ENCODE measurements at regions not wholly inside any gene's neighbourhood (a gene's known extent, or its start where the extent isn't known, plus 50 kb on each side); places are given as distances from the start of the nearest gene placed in this dataset.
"Not testable (repeated sequence)": the region's sequence is repeated elsewhere in the genome, so short reads cannot be mapped to it uniquely, and the experiment has no call there.

DNA sequence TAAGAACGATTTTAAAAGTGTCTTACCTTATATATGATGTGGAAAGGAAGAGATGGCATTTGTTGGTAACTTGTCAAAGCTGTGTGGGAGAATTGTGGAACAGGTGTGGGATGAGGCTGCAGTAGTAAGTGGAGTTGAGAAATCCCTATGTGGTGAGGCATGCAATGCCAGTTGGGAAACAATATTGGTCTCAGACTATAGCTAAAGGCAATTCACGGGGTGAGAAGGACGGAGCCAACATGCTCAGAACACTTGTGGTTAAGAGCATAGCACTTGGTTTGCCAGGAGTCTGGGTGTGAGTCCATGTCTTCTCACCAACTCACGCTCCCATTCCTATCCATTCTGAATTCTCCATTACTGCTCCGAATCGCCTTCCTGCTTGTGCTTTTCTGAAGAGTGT is 615.6 kb upstream of the ADAMTS9 start:
- DNase-seq (ENCODE audit: low read depth in 2 of 2) = no peak

GRCh38 chr3:65291448-65292125 is 603.8 kb upstream of the ADAMTS9 start:
- DNase-seq (ENCODE audit: low read depth in 2 of 2) = no peak

- no peak for DNase-seq (ENCODE audit: low read depth in 2 of 2)
These were observed 601.0 kb upstream of the ADAMTS9 start for GRCh38 chr3:65288776-65289175.

DNA sequence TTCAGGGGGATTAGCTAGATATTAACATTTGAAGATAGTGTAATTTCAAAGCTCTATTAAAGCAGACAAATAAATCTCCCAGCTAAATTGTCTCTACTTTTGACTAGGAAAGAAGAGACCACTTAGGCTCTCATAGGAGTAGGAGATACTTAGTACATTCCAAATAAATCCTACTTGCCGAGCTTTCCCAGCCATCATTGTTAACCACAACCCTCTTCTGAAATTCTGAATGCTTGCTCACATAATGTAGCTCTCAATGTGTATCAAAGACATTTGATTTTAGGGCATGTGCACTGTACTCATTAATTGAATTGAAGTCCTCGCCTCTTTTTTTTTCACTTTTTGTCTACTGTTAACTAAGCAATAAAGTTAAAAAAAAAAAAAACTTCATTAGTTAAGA is 598.2 kb upstream of the ADAMTS9 start:
- DNase-seq (ENCODE audit: low read depth in 2 of 2) = no peak

GRCh38 chr3:65284961-65285360 is 597.2 kb upstream of the ADAMTS9 start:
- no peak for DNase-seq (ENCODE audit: low read depth in 2 of 2)

DNA sequence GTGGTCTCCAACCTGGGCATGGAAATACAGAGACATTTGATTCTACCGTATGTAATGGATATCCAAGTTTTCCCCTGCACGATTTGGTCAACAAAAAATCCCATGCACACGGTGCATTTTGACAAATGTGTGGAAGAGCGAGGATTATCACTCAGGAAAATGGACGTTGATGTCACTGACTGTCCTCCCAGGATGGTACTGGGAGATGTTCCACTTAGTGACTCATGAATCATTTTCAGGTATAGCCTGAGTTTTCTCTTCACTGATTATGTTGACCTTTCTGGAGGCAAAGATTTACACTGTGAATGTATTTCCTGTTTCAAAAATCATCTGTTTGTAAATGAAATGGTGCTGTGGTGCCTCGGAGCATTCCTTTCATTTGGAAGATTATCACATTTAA is 596.7 kb upstream of the ADAMTS9 start:
- no peak for DNase-seq (ENCODE audit: low read depth in 2 of 2)

DNA sequence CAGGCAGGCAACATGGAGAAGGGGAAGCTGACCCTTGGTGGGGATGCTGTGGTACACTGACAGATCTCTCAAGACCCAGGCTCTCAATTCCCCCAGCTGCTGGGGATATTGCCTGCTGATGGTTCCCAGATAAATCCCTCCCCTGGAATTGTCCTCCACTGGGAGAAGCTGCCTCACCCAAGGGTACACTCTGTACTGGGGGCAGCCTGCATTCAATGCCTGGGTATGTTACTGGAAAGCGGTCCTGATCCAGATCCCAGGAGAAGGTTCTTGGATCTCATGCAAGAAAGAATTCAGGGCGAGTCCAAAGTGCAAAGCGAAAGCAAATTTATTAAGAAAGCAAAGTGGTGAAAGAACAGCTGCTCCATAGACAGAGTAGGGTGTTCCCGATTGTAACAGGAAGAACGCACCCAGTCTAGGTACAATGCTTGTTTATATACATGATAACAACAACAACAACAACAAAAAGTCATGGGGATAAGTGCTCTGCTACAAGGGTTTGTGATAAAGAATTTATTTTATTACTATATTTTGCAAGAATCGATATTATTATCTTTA is 591.5 kb upstream of the ADAMTS9 start:
- DNase-seq (ENCODE audit: low read depth in 2 of 2) = no peak

- DNase-seq (ENCODE audit: low read depth in 2 of 2) = no peak
These were observed 590.0 kb upstream of the ADAMTS9 start for GRCh38 chr3:65277798-65278197.

- DNase-seq (ENCODE audit: low read depth in 2 of 2) = no peak
These were observed 588.8 kb upstream of the ADAMTS9 start for GRCh38 chr3:65276551-65276950.

DNA sequence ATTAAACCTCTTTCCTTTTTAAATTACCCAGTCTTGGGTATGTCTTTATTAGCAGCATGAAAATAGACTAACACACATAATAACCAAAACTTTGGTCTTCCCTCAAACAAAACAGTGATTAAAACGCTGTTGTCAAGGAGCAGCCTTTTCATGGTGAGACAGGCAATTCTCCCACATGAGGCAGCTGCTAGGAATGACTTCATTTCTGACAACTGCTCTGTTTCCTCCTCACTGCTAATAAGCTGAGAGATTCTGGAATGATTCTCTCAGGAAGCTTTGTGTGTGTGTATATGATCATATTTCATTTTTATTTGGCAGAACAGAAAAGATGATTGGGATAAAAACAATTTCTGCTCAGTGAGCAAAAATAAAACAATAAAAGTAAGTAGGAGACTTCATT is 580.6 kb upstream of the ADAMTS9 start:
- DNase-seq (ENCODE audit: low read depth in 2 of 2) = no peak

DNA sequence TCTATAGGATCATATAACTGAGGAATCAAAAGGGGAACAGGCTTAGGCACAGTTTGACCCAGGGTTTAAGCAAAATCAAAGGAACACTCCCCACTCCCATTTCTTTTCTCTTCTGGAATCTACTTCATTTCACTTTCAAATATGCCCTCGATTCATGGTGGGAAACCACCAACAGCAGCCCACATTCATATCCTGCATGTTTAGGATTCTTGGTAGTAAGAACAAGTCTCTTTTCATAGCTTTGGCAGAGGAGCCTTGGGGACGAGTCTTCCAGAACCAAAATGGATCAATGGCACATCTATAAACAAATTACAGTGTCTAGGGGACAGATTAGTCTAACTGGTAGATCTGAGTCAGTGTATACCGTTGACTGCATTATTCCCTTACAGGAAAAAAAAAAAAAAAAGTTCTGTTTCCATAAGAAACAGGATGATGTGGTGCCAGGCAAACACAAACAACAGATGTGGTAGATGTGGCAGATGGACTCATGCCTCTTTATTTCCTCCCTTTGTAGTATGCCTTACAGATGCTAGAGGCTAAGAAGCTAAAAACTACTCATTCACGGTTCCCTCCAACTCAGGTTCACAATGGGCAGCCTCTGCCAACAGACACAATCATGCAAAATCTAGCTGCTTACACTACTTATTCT is 578.3 kb upstream of the ADAMTS9 start:
- DNase-seq (ENCODE audit: low read depth in 2 of 2) = no peak

DNA sequence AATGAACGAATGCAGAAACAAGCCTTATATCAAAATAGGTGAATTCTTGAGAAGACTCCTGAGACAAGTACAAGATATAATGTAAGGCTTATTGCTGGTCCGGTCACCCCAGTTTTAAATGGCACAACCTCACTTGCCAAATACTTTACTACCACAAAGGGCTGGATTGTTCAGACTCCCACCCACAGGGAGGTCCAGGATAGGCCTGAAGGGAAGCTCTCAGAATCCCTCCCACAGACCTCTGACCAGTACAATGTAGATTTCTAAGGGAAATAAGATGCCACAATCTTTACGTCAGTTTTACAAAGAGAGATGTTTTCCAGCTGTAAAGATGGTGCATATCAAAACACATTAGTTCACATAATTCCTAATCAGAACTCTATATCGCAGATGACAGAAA is 577.7 kb upstream of the ADAMTS9 start:
- no peak for DNase-seq (ENCODE audit: low read depth in 2 of 2)

DNA sequence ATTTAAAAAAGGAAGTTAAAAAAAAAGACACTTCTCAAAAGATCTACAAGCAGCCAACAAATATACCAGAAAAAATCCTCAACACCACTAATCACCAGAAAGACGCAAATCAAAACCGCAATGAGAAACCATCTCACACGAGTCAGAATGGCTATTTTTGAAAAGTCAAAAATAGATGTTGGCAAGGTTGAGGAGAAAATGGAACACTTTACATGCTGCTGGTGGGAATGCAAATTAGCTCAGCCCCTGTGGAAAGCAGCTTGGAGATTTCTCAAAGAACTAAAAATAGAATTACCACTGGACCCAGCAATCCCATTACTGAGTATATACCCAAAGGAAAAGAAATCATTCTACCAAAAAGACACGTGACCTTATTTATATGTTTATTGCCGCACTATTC is 574.7 kb upstream of the ADAMTS9 start:
- no peak for DNase-seq (ENCODE audit: low read depth in 2 of 2)

- DNase-seq (ENCODE audit: low read depth in 2 of 2) = no peak
These were observed 572.1 kb upstream of the ADAMTS9 start for GRCh38 chr3:65259946-65260345.

DNA sequence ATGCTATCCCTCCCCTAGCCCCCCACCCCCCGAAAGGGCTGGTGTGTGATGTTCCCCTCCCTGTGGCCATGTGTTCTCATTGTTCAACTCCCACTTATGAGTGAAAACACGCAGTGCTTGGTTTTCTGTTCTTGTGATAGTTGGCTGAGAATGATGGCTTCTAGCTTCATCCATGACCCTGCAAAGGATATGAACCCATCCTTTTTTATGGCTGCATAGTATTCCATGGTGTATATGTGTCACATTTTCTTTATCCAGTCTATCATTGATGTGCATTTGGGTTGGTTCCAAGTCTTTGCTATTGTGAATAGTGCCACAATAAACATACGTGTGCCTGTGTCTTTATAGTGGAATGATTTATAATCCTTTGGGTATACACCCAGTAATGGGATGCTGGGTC is 565.1 kb upstream of the ADAMTS9 start:
- DNase-seq (ENCODE audit: low read depth in 2 of 2) = not testable (repeated sequence)

DNA sequence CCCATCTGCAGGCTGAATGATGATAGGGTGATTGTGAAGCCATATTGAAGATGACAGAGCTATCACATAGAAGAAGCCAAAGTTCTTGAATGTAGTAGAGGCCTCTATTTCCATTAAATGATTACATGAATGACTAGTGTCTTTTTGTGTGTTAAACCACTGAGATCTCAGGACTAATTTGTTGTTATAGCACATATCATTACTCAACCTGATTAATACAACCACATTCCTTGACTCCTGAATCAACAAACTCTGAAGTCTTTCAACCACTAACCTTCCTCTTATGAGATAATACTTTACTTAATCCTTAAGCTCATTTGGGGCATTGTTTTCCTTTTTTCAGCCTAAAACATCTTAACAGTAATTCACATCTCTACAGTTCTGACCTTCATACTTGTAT is 564.5 kb upstream of the ADAMTS9 start:
- DNase-seq (ENCODE audit: low read depth in 2 of 2) = no peak

DNA sequence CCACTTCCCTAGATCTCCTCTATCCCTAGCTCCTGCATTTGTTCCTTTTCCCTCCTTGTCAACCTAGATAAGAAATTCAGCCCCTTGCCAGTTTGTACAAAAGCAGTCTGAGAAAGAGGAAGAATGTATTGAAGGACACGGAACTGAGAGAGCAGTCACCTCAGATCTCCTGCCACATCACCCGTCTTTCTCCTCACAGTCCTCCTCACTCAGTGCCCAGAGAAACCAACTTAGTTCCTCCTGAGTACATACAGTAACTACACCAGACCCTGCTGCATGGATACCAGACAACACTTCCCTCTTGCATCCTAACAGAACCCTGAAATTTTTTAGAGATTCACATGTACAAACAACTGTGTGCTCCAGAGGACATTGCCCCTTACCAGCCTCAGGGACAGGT is 563.6 kb upstream of the ADAMTS9 start:
- DNase-seq (ENCODE audit: low read depth in 2 of 2) = no peak

- no peak for DNase-seq (ENCODE audit: low read depth in 2 of 2)
These were observed 558.8 kb upstream of the ADAMTS9 start for GRCh38 chr3:65246561-65246960.

DNA sequence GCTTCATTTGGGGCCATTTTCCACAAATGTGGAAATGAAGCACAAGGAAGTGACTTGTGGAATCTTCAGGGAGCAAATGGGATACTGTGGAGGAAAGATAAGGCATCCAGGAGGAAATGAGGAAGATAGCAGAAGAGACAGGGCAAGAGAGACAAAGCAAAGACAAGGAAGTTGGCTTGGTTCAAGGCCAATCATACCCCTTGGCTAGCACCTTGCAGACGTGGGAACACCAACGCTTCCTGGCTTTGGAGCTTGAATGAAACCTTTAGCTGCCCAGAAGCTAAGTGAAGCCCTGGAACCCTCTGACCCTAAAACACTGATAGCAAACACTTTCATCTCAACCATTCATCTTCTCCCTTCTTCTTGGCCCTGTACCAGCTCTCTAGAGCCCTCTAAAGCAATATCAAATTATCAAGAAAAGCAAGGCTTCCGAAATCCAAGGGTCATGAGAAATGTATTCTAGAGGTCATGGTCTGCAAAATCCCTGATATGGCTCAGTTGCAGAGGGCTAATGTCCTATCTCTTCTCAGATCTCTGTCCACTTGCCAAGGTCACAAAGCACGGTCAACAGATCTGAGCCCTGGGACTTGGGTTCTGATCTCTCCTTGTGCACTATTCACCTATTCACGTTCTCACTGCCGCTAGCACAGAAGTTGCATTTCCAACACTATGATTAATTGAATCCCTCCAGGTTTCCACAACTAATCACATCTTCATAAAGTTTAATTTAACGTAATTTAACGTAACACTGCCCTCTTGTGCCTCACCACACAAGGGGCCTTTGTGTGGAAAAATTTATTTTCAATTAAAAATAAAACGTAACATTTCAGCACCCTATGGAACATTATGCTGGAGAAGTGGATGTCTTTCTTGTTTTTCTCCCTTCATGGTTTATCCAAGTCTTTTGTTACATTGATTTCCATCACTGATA is 557.6 kb upstream of the ADAMTS9 start:
- DNase-seq (ENCODE audit: low read depth in 2 of 2) = peak; percentile 13 to 15

DNA sequence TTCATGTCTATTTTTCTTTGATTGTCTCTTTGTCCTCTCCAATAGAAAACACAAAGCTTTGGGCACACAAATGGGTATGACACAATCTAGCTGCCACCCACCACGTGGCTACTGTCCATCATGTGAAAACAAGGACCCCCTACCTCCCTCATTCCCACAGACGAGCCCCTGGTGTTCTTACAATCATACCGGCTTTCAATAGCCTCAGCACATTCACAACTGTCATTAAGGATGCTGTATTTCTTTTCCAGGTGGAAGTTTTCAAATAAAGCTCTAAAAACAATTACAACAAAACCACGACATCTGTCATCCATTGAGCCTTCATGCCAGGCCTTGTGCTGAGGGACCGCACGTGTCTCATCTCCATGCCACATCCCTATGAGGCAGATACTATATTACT is 552.6 kb upstream of the ADAMTS9 start:
- no peak for DNase-seq (ENCODE audit: low read depth in 2 of 2)

GRCh38 chr3:65238652-65239051 is 550.9 kb upstream of the ADAMTS9 start:
- no peak for DNase-seq (ENCODE audit: low read depth in 2 of 2)

DNA sequence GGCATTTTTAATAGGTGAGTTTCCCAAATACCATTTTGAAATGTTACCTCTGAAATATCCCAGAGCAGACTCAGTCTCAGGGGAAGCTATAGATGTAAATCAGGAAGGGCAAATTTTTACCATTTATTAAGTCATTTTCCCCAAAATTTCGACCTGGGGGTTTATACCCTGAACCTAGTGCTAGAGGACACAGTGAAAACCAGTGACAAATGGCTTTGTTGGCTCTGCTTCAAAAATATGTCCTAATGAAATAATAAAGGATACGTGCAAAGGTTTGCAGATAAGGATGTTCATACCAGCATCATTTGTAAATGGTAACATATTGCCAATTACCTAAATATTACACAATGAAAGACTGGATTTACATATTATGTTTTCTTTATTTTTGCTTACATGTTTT is 546.7 kb upstream of the ADAMTS9 start:
- no peak for DNase-seq (ENCODE audit: low read depth in 2 of 2)
